GM23338 (cell line): ENCODE measurements at regions not wholly inside any gene's neighbourhood (a gene's known extent, or its start where the extent isn't known, plus 50 kb on each side); places are given as distances from the start of the nearest gene placed in this dataset.

Experiments
- ATAC-seq: fragments of 200-7000 bp; cut with Tn5 transposase; 3 replicates; pipeline ENCODE4 v1.9.1; 2020
- DNase-seq: peaks from one replicate; pipeline ENCODE4 v3.0.0-alpha.2; 2015; ENCODE audit warnings: low spot score
- H2AFZ ChIP-seq: fragments of 200-600 bp; sonication (generic); 2 replicates; pipeline ENCODE4 v1.8.0; 2016; ENCODE audit warnings: antibody characterized with exemption, mild to moderate bottlenecking, moderate library complexity
- H3F3A ChIP-seq: fragments of 200-600 bp; sonication (generic); replicated peaks from 2 replicates; pipeline ENCODE4 v1.8.0; 2017; ENCODE audit warnings: antibody characterized with exemption, mixed run types, low read depth
- H3K27ac ChIP-seq: fragments of 200-600 bp; sonication (generic); 2 replicates; pipeline ENCODE4 v1.6.1; 2016; ENCODE audit warnings: low read depth
- H3K27me3 ChIP-seq: fragments of 200-600 bp; sonication (generic); 2 replicates; pipeline ENCODE4 v1.8.0; 2016; ENCODE audit warnings: mild to moderate bottlenecking, mixed run types, moderate library complexity; ENCODE audit not compliant: insufficient read depth
- H3K36me3 ChIP-seq: fragments of 200-600 bp; sonication (generic); 2 replicates; pipeline ENCODE4 v1.8.0; 2016; ENCODE audit warnings: mild to moderate bottlenecking; ENCODE audit not compliant: insufficient read depth
- H3K4me1 ChIP-seq: fragments of 200-600 bp; sonication (generic); 2 replicates; pipeline ENCODE4 v1.8.0; 2016; ENCODE audit warnings: mild to moderate bottlenecking, moderate library complexity; ENCODE audit not compliant: insufficient read depth
- H3K4me2 ChIP-seq: fragments of 200-600 bp; sonication (generic); 2 replicates; pipeline ENCODE4 v1.7.1; 2017; ENCODE audit warnings: mixed run types
- H3K4me3 ChIP-seq: fragments of 200-600 bp; sonication (generic); 2 replicates; pipeline ENCODE4 v1.6.1; 2016; ENCODE audit warnings: mixed run types
- H3K79me2 ChIP-seq: fragments of 200-600 bp; sonication (generic); replicated peaks from 2 replicates; pipeline ENCODE4 v1.8.0; 2017; ENCODE audit warnings: mild to moderate bottlenecking; ENCODE audit not compliant: insufficient read depth
- H3K9me2 ChIP-seq: fragments of 200-600 bp; sonication (generic); 2 replicates; pipeline ENCODE4 v1.8.0; 2017; ENCODE audit not compliant: insufficient read depth
- H4K20me1 ChIP-seq: fragments of 200-600 bp; sonication (generic); replicated peaks from 2 replicates; pipeline ENCODE4 v1.8.0; 2017; ENCODE audit warnings: mild to moderate bottlenecking; ENCODE audit not compliant: insufficient read depth
- H3K27ac Mint-ChIP-seq: 2 replicates; pipeline ENCODE4 v1.8.0; 2020; ENCODE audit warnings: inconsistent platforms, mild to moderate bottlenecking, moderate library complexity, mixed read lengths
- H3K27me3 Mint-ChIP-seq: 3 replicates; pipeline ENCODE4 v1.8.0; 2022; ENCODE audit warnings: low read depth, mild to moderate bottlenecking, moderate library complexity, mixed read lengths, inconsistent platforms; ENCODE audit not compliant: insufficient read depth, poor library complexity
- H3K36me3 Mint-ChIP-seq: 3 replicates; pipeline ENCODE4 v1.8.0; 2021; ENCODE audit warnings: low read depth, mild to moderate bottlenecking, inconsistent platforms, moderate library complexity, mixed read lengths
- H3K4me1 Mint-ChIP-seq: 3 replicates; pipeline ENCODE4 v1.8.0; 2020; ENCODE audit warnings: mild to moderate bottlenecking, inconsistent platforms, mixed read lengths
- H3K4me3 Mint-ChIP-seq: 3 replicates; pipeline ENCODE4 v1.8.0; 2021; ENCODE audit warnings: moderate library complexity, mild to moderate bottlenecking, inconsistent platforms, mixed read lengths
- H3K9me3 Mint-ChIP-seq: 3 replicates; pipeline ENCODE4 v1.8.0; 2020; ENCODE audit warnings: moderate library complexity, mild to moderate bottlenecking, inconsistent platforms, mixed read lengths
- CREB1 ChIP-seq: fragments of 250-450 bp; sonication (Bioruptor Pico); IDR thresholded peaks from 2 replicates; pipeline ENCODE4 v1.5.0; 2020; ENCODE audit warnings: low read depth, mild to moderate bottlenecking, moderate library complexity
- ETS1 ChIP-seq: IDR thresholded peaks from 2 replicates; pipeline ENCODE4 v1.6.1; 2016; ENCODE audit warnings: antibody characterized with exemption
- EZH2 ChIP-seq: fragments of 200-600 bp; sonication (generic); IDR thresholded peaks from one replicate; pipeline ENCODE4 v1.8.0; 2017; ENCODE audit warnings: antibody characterized with exemption, mild to moderate bottlenecking, low read depth; ENCODE audit not compliant: unreplicated experiment
- EZH2phosphoT487 ChIP-seq: fragments of 200-600 bp; sonication (generic); IDR thresholded peaks from one replicate; pipeline ENCODE4 v1.8.1; 2018; ENCODE audit warnings: antibody characterized with exemption; ENCODE audit not compliant: unreplicated experiment
- NANOG ChIP-seq: IDR thresholded peaks from 2 replicates; pipeline ENCODE4 v1.6.1; 2016; ENCODE audit warnings: antibody characterized with exemption, borderline replicate concordance
- STAT1 ChIP-seq: IDR thresholded peaks from one replicate; pipeline ENCODE4 v1.6.1; 2016; ENCODE audit warnings: antibody characterized with exemption; ENCODE audit not compliant: unreplicated experiment
- ZNF114 ChIP-seq: fragments of 250-450 bp; sonication (Bioruptor Pico); IDR thresholded peaks from 2 replicates; pipeline ENCODE4 v1.5.0; 2020; ENCODE audit warnings: mild to moderate bottlenecking, moderate library complexity
- TF ChIP-seq, protein P1 (sequence below): IDR thresholded peaks from one replicate; pipeline ENCODE4 v1.6.1; 2018; ENCODE audit warnings: antibody characterized with exemption; ENCODE audit not compliant: unreplicated experiment

GRCh38 chr6:71459162-71459561 lies 170.6 kb downstream of the OGFRL1 start:
- DNase-seq: no peak
- Histone ChIP-seq H4K20me1 (no peaks in the 10 kb centered on the region), H2AFZ (no peak overlapping the region; the same call in 1 of the 2 replicates), H3K4me1 (no peaks in the 10 kb centered on the region), H3K9me2 (no peaks in the 10 kb centered on the region), H3K36me3 (no peaks in the 10 kb centered on the region), H3F3A (no peaks in the 10 kb centered on the region), H3K27me3 (no peaks in the 10 kb centered on the region), H3K4me2 (no peak overlapping the region), H3K27ac (no peak overlapping the region), H3K79me2 (no peaks in the 10 kb centered on the region), H3K4me3 (no peak overlapping the region)
- no peaks in the 10 kb centered on the region for H3K9me3 Mint-ChIP-seq
- no peaks in the 10 kb centered on the region for H3K36me3 Mint-ChIP-seq
- H3K27me3 Mint-ChIP-seq: no peaks in the 10 kb centered on the region
- TF ChIP-seq ZNF114 (CRISPR knock-in tag) (no peak), NANOG (no peak)
- TF ChIP-seq, protein P1, sequence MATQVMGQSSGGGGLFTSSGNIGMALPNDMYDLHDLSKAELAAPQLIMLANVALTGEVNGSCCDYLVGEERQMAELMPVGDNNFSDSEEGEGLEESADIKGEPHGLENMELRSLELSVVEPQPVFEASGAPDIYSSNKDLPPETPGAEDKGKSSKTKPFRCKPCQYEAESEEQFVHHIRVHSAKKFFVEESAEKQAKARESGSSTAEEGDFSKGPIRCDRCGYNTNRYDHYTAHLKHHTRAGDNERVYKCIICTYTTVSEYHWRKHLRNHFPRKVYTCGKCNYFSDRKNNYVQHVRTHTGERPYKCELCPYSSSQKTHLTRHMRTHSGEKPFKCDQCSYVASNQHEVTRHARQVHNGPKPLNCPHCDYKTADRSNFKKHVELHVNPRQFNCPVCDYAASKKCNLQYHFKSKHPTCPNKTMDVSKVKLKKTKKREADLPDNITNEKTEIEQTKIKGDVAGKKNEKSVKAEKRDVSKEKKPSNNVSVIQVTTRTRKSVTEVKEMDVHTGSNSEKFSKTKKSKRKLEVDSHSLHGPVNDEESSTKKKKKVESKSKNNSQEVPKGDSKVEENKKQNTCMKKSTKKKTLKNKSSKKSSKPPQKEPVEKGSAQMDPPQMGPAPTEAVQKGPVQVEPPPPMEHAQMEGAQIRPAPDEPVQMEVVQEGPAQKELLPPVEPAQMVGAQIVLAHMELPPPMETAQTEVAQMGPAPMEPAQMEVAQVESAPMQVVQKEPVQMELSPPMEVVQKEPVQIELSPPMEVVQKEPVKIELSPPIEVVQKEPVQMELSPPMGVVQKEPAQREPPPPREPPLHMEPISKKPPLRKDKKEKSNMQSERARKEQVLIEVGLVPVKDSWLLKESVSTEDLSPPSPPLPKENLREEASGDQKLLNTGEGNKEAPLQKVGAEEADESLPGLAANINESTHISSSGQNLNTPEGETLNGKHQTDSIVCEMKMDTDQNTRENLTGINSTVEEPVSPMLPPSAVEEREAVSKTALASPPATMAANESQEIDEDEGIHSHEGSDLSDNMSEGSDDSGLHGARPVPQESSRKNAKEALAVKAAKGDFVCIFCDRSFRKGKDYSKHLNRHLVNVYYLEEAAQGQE: no peak
- no peaks in the 10 kb centered on the region for H3K4me1 Mint-ChIP-seq
- H3K4me3 Mint-ChIP-seq: no peak overlapping the region
- no peak overlapping the region for H3K27ac Mint-ChIP-seq
- no peak for ATAC-seq

- Mint-ChIP-seq H3K9me3 (peaks cover 5% of the 10 kb centered on the region; the same call in 2 of the 3 replicates), H3K4me1 (no peaks in the 10 kb centered on the region), H3K27ac (no peak overlapping the region), H3K27me3 (no peaks in the 10 kb centered on the region), H3K4me3 (no peak overlapping the region), H3K36me3 (peaks cover 3% of the 10 kb centered on the region; the same call in 1 of the 3 replicates)
- no peak overlapping the region for H3K4me3 ChIP-seq
- TF ChIP-seq, protein P1: no peak
- TF ChIP-seq STAT1 (no peak), EZH2phosphoT487 (no peak), ETS1 (no peak), CREB1 (CRISPR knock-in tag) (no peak), NANOG (no peak), EZH2 (no peak)
- H2AFZ ChIP-seq: no peak overlapping the region
- DNase-seq (no peak), ATAC-seq (no peak)
- H3K79me2 ChIP-seq: no peaks in the 10 kb centered on the region
- H3K9me2 ChIP-seq: no peaks in the 10 kb centered on the region
- no peaks in the 10 kb centered on the region for H3F3A ChIP-seq
- no peaks in the 10 kb centered on the region for H3K27me3 ChIP-seq
- no peaks in the 10 kb centered on the region for H3K36me3 ChIP-seq
- H3K4me1 ChIP-seq: no peaks in the 10 kb centered on the region
- H4K20me1 ChIP-seq: no peaks in the 10 kb centered on the region
- no peak overlapping the region for H3K4me2 ChIP-seq
- H3K27ac ChIP-seq: no peak overlapping the region
Measured at GRCh38 chr6:71460933-71461332, 172.3 kb downstream of the OGFRL1 start.
